GM19452 (cell line): ENCODE measurements at regions not wholly inside any gene's neighbourhood (a gene's known extent, or its start where the extent isn't known, plus 50 kb on each side); places are given as distances from the start of the nearest gene placed in this dataset.
"Not testable (repeated sequence)": the region's sequence is repeated elsewhere in the genome, so short reads cannot be mapped to it uniquely, and the experiment has no call there.

Experiments used
- ATAC-seq: cut with Tn5 transposase; IDR thresholded peaks from one replicate; pipeline ENCODE4 v1.9.1; 2021; ENCODE audit not compliant: unreplicated experiment

GRCh38 chrX:121169099-121170035 is 122.0 kb downstream of the GLUD2 start:
- no peak for ATAC-seq

- ATAC-seq: no peak
These were observed 125.3 kb downstream of the GLUD2 start for GRCh38 chrX:121172703-121173102.

DNA sequence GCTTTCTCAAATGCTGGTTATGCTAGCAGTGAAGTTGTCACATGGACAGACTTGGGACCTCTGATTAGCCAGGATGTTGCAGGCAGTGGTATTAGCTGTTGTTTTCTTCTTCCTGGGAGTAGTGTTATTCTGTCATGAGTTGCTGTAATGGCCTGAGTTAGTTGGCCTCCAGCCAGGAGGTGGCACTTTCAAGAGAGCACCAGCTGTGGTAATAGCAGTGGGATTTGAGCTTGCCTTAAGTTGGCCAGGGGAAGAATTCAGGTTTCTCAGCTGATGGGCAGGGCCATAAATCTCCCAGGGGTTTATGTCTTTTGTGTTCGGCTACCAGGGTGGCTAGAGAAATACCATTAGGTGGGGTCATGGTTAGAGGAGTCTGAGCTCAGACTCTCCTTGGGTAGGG is 132.6 kb downstream of the GLUD2 start:
- ATAC-seq: no peak

GRCh38 chrX:121191779-121192178 is 144.4 kb downstream of the GLUD2 start:
- no peak for ATAC-seq

GRCh38 chrX:121195719-121196118 is 148.3 kb downstream of the GLUD2 start:
- ATAC-seq: no peak

DNA sequence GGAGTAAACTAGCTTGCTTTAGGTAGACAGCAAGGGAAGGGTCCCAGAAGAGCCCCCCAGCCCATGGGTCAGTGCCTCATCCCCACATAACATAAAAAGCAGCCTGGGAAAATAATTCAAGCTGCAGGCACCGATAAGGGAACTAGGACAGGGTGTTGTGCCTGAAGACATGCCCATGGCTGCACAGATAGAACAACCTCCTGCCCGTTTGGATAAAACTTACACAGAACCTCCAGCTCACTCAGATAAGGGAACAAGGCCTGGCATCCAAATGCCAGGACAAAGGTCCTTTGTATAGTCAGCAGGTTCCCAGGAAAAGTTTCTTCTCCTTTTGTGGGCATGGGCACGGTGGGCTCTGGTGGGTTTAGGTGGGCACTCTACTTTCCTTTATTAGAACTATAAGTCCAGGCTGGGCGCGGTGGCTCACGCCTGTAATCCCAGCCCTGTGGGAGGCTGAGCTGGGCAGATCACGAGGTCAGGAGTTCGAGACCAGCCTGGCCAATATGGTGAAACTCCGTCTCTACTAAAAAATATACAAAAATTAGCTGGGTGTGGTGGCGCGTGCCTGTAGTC is 149.5 kb downstream of the GLUD2 start:
- not testable (repeated sequence) for ATAC-seq

DNA sequence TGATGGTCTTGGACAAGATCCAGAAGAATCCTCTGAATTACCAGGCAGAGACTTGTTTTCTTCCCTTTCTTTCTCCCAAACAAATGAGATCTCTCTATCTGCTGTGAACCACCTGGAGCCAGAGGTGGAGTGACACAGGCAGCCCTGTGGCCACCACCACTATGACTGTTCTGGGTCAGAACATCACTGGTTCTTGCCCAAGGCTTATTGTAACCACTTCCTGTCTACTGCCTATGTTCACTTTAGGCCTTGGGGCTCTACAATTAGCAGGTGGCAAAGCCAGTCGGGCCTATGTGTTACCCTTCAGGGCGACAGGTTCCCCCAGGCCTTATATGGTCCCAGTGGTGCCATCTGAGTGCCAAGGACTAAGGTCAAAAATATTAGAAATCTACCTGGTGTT is 161.2 kb downstream of the GLUD2 start:
- ATAC-seq: no peak

GRCh38 chrX:121216641-121217374 is 169.4 kb downstream of the GLUD2 start:
- no peak for ATAC-seq

DNA sequence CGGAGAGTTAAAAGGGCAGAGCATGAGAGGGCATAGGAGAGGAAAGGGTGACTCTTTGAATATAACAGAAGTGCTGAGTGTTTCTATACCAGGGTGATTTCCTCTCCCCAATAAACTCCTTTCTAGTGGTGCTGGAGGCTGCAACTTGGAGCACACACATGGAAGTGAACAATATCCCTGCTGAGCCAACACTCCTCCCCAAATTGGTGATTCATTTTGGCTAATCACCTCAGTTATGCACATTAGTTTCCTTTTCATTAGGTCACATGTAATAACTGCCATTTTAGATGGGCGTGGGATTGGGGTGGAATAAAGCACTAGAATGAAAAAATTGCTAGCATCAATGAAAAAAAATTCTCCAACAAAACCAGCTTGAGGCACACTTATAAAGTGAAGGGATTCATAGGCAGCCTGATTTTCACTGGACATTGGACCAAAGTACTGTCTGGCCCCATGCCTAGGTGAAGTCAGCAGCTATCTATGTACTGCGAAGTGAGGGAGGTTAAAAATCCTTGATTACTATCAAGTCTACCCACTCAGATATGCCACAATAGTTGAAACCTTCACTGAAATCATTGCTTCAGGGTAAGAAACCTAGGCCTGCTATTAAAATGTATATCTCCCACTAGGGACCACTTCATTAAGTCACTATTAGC is 174.0 kb downstream of the GLUD2 start:
- no peak for ATAC-seq

GRCh38 chrX:121227888-121228287 is 180.5 kb downstream of the GLUD2 start:
- no peak for ATAC-seq

DNA sequence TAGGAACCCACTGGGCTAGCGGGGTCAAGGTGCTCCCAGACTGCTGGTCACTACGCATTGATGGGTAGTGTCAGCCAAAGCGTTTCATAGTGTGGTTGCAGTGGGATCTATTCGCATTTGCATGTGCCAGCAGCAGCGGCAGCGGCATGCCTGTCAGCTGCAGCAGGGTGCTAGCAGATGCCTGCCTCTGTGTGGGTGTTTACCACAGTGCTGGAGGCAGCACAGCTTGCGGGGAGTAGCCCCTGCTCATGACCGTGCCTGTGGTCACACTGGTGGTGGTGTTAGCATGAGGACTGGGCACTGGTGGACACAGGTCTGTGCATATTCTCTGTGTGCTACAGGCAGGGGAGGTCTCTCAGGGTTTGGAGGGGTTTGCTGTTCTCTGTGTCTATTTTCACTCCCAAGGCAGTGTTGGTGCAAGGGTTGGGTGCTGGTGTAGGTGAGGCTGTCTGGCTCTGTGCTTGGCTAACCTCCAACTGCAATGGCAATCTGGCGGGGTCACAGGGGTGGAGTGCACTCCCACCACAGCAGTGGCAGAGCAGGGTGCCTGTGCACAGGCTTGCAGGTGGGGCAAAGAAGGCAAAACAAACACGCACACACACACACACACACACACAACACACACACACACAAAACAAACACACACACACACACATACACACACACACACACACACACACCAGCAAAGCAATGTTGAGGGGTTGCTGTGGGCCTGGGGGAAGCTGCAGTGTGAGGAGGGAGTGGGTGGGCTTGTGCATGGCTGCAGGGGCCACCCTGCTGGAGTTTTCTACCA is 184.4 kb downstream of the GLUD2 start:
- ATAC-seq: no peak

GRCh38 chrX:121236040-121236439 is 188.6 kb downstream of the GLUD2 start:
- ATAC-seq: no peak

- no peak for ATAC-seq
These were observed 190.7 kb downstream of the GLUD2 start for GRCh38 chrX:121238093-121238492.

- no peak for ATAC-seq
These were observed 197.1 kb downstream of the GLUD2 start for GRCh38 chrX:121244511-121244910.

DNA sequence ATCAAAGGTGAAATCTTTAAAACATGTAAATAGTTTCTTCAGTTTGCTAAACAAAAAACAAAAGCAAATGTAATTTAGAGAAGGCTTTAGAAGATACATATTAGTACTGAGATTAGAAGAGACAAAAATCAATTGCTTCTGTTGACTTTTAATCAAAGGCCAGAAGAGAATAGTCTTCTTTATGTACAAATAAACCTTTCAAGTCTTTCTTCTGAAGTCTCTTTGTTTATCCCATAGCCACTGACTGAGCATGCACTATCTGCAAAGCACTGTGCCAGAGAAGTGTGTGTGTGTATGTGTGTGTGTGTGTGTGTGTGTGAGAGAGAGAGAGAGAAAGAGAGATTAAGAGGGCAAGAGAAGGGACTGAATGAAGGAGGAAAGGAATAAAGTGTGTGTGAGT is 198.4 kb downstream of the GLUD2 start:
- ATAC-seq: no peak

DNA sequence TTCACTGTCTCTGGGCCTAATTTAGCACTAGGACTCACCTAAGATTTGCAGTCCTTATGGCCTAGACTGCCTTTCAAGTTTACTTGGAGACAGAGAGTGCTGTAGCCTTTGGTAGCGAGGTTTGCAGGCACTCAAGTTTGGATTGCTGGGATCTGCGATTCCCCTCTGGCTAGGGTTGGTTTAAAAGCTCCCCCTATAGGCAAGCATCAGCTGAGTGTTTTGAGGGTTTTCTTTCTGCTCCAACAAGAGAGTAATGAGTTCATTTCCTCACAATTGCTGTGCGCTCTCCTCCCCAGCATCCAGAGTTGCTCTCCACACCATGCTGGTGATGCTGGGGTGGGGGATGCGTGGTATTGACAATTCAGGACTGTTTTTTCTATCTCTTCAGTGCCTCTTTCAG is 206.9 kb downstream of the GLUD2 start:
- no peak for ATAC-seq

DNA sequence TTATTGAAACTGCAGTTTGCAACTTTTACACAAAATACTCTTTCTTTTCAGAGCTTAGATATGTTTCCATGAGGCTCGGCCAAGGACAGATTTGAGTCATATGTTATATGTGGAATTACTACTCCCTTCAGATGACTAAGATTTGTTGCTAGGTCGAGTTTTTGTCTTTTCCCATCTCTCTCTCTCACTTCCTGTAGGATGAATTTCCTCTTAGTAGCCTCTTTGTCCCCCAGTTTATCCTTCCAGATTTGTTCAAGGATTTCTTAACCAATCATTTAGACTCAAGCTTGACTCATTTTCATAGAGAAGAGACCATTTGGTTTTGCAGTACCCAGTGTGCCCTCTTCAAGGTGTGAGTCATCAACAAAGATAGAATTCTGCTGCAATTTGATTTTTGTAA is 209.2 kb downstream of the GLUD2 start:
- ATAC-seq: no peak

DNA sequence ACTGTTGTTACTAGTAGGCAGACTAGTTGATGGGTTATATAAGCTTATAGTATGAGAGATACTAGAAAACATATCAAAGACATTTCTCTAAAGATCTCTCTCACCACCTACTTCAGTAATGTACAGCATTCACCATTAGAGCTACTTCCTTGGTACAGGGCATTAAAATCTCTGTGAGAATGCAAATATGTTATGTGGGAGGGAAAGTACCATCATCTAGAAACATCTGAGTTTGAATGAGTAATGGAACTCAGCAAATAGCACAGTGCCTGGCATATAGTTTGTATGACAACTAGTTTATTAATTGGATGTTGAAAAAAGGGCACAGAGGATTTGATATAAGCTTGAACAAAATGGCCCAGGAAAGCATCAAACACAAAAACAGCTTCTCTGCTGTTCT is 211.1 kb downstream of the GLUD2 start:
- no peak for ATAC-seq

DNA sequence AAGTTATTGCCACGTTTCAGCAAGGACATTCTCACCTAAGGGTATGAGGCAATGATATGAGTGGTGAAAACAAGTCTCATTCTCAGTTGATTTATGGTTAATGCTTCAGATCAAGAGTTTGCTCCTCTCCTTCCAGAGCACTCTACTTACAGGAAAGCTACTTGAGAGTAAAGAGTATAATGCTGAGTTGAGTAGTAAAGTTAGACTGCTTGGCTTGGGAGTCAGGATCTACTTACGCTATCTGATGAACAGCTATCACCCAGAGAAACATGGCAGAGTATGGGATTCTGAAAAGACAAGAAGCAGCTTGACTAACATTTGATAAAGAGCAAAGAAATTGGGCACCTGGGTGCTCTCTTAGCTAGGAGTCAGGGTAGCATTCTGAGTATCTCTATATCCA is 211.8 kb downstream of the GLUD2 start:
- no peak for ATAC-seq

- ATAC-seq: no peak
These were observed 213.3 kb downstream of the GLUD2 start for GRCh38 chrX:121260596-121261240.
